ENCODE measurements at regions not wholly inside any gene's neighbourhood (a gene's known extent, or its start where the extent isn't known, plus 50 kb on each side); places are given as distances from the start of the nearest gene placed in this dataset.

GRCh38 chr17:77363821-77364361 lies 223.1 kb downstream of the SEC14L1 start:
- H3K36me3 ChIP-seq (ENCODE audit: control insufficient read depth, insufficient read depth, low read length) = no peaks in the 10 kb centered on the region
- no peaks in the 10 kb centered on the region for H3K27me3 ChIP-seq (ENCODE audit: control insufficient read depth, insufficient read depth, low read length)
- peaks cover 23% of the 10 kb centered on the region for H3K4me1 ChIP-seq (ENCODE audit: control insufficient read depth, insufficient read depth, low read length)
- H3K27ac ChIP-seq (ENCODE audit: low read depth, low read length) = no peak overlapping the region
- no peak overlapping the region for H3K4me3 ChIP-seq (ENCODE audit: low read length)
- no peak overlapping the region for H3K9ac ChIP-seq (ENCODE audit: low read length)

GRCh38 chr17:77364381-77364911 lies 223.7 kb downstream of the SEC14L1 start:
- no peak overlapping the region for H3K4me3 ChIP-seq (ENCODE audit: low read length)
- no peak overlapping the region for H3K9ac ChIP-seq (ENCODE audit: low read length)
- no peaks in the 10 kb centered on the region for H3K27me3 ChIP-seq (ENCODE audit: control insufficient read depth, insufficient read depth, low read length)
- H3K36me3 ChIP-seq (ENCODE audit: control insufficient read depth, insufficient read depth, low read length) = no peaks in the 10 kb centered on the region
- H3K4me1 ChIP-seq (ENCODE audit: control insufficient read depth, insufficient read depth, low read length) = peaks cover 21% of the 10 kb centered on the region
- no peak overlapping the region for H3K27ac ChIP-seq (ENCODE audit: low read depth, low read length)

DNA sequence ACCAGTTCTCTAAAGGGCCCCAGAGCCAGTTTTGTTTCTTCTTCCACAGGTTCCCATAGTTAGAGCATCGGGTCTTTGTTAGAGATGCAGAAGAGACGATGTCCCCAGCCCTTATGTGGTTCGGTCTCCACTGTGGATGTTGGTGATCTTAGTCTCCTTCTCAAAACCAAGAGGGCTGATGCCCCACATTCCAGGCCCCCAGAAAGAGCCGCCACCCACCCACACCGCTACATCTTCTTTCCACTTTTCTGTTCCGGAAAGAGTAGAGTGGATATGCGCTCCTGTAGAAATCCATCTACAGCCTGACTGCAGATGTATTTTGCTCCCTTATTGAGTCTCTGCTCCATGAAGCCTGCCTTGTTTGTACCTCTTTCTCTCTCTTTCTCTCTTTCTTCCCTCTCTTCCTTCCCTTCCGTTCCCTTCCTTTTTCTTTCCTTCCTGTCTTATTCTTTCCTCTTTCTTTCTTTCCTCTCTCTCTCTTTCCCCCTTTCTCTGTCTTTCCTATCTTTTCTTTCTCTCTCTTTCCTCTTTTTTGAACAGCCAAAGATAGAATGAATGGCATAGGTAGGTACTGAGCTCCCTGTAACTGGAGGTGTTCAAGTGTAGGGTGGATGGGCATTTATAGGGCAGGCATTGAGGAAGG lies 224.3 kb downstream of the SEC14L1 start:
- Histone ChIP-seq H3K27me3 (ENCODE audit: control insufficient read depth, insufficient read depth, low read length) (no peaks in the 10 kb centered on the region), H3K4me3 (ENCODE audit: low read length) (no peak overlapping the region), H3K27ac (ENCODE audit: low read depth, low read length) (peak overlapping the region; percentile 83), H3K36me3 (ENCODE audit: control insufficient read depth, insufficient read depth, low read length) (no peaks in the 10 kb centered on the region), H3K9ac (ENCODE audit: low read length) (no peak overlapping the region), H3K4me1 (ENCODE audit: control insufficient read depth, insufficient read depth, low read length) (peaks cover 21% of the 10 kb centered on the region)

DNA sequence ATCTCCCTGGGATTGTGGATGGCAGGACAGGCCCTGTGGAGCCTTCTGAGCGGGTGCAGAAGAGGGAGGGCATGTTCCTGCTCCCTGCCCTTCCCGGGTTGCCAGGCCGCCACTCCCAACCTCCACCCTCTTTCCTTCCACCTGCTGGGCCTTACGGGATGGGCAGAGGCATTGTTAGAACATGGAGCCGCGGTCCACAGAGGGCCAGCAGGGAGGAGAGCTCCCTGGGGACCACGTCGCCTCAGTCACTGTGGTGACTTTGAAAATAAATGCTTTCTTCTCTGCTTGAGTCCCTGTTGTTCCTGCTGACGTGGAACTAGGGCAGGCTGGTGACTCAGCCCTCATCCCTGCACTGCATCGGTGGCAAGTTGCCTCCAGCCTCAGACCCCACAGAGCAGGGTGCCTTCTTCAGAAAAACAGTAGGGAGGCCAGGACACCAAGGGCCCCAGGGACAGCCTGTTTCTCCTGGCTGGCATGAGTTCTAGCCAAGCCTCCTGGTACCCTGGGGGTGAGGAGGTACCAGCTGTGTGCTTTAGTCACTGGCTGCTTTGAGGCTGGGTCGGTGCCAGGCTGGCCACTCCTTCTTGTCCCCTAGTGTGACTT lies 224.9 kb downstream of the SEC14L1 start:
- Histone ChIP-seq H3K9ac (ENCODE audit: low read length) (no peak overlapping the region), H3K4me1 (ENCODE audit: control insufficient read depth, insufficient read depth, low read length) (peaks cover 26% of the 10 kb centered on the region), H3K36me3 (ENCODE audit: control insufficient read depth, insufficient read depth, low read length) (no peaks in the 10 kb centered on the region), H3K4me3 (ENCODE audit: low read length) (no peak overlapping the region), H3K27ac (ENCODE audit: low read depth, low read length) (peak overlapping the region; percentile 83), H3K27me3 (ENCODE audit: control insufficient read depth, insufficient read depth, low read length) (no peaks in the 10 kb centered on the region)

DNA sequence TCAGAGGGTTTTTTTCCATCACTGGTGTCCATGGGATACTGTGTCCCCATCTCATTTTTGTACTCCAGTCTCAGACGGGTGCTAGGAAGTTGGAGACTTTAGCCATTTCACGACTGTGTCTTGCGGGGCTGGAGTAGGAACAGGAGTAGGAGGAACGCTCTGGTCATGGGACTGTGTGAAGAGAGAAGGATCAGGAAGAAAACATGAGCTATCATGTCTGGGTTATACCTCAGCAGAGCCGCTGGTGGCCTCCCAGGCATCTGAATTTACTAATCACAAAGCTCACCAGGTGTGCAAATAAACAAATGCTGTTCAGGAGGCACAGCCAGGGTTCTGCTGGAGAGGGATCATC lies 225.4 kb downstream of the SEC14L1 start:
- Histone ChIP-seq H3K9ac (ENCODE audit: low read length) (no peak overlapping the region), H3K27ac (ENCODE audit: low read depth, low read length) (peak overlapping the region; percentile 83), H3K4me3 (ENCODE audit: low read length) (peak overlapping the region; percentile 24), H3K4me1 (ENCODE audit: control insufficient read depth, insufficient read depth, low read length) (peaks cover 31% of the 10 kb centered on the region), H3K36me3 (ENCODE audit: control insufficient read depth, insufficient read depth, low read length) (no peaks in the 10 kb centered on the region), H3K27me3 (ENCODE audit: control insufficient read depth, insufficient read depth, low read length) (no peaks in the 10 kb centered on the region)

DNA sequence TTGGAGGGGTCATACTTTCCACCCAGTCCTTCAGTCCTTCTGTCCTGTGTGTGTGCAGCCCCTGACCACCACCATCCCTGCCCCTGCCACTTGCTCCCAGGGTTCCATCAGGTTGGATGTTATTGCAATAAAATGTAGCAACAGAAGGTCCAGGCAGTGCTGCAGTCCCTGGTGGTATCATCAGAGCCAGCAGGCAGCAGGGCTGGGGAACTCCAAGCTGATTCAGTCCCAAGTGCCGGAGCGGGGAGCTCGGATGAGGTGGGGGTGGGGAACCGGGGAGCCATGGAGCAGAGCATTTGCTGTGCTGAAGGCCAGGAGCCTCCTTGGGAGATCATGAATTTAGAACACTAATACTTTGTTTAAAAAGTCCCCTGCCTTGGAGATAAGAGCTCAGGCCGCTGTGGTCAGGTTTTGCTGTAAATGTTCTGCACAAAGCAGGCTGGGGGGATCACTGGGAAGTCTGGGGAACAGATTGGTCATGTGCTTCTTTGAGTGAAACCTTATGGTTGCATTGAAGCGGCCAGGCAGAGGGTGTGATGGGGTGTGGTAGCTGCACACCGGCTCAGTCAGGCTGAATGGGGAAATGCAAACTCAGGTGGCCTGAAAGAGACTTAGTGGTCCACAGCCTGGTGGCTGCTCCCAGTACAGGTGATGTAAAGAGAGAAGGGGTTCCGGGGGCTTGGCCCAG lies 225.9 kb downstream of the SEC14L1 start:
- H3K4me3 ChIP-seq (ENCODE audit: low read length) = peak overlapping the region; percentile 24
- H3K36me3 ChIP-seq (ENCODE audit: control insufficient read depth, insufficient read depth, low read length) = no peaks in the 10 kb centered on the region
- peak overlapping the region; percentile 83 for H3K27ac ChIP-seq (ENCODE audit: low read depth, low read length)
- no peaks in the 10 kb centered on the region for H3K27me3 ChIP-seq (ENCODE audit: control insufficient read depth, insufficient read depth, low read length)
- no peak overlapping the region for H3K9ac ChIP-seq (ENCODE audit: low read length)
- peaks cover 36% of the 10 kb centered on the region for H3K4me1 ChIP-seq (ENCODE audit: control insufficient read depth, insufficient read depth, low read length)

- Histone ChIP-seq H3K27me3 (ENCODE audit: control insufficient read depth, insufficient read depth, low read length) (no peaks in the 10 kb centered on the region), H3K4me1 (ENCODE audit: control insufficient read depth, insufficient read depth, low read length) (peaks cover 43% of the 10 kb centered on the region), H3K36me3 (ENCODE audit: control insufficient read depth, insufficient read depth, low read length) (no peaks in the 10 kb centered on the region), H3K27ac (ENCODE audit: low read depth, low read length) (no peak overlapping the region), H3K4me3 (ENCODE audit: low read length) (no peak overlapping the region), H3K9ac (ENCODE audit: low read length) (no peak overlapping the region)
Observed at GRCh38 chr17:77369544-77369971, 228.8 kb downstream of the SEC14L1 start.

GRCh38 chr17:77370586-77370985 lies 229.8 kb downstream of the SEC14L1 start:
- Histone ChIP-seq H3K4me3 (ENCODE audit: low read length) (no peak overlapping the region), H3K27ac (ENCODE audit: low read depth, low read length) (peak overlapping the region; percentile 89), H3K9ac (ENCODE audit: low read length) (no peak overlapping the region), H3K27me3 (ENCODE audit: control insufficient read depth, insufficient read depth, low read length) (no peaks in the 10 kb centered on the region), H3K36me3 (ENCODE audit: control insufficient read depth, insufficient read depth, low read length) (no peaks in the 10 kb centered on the region), H3K4me1 (ENCODE audit: control insufficient read depth, insufficient read depth, low read length) (peaks cover 48% of the 10 kb centered on the region)

- H3K4me3 ChIP-seq (ENCODE audit: low read length) = peak overlapping the region; percentile 22
- no peaks in the 10 kb centered on the region for H3K27me3 ChIP-seq (ENCODE audit: control insufficient read depth, insufficient read depth, low read length)
- peaks cover 46% of the 10 kb centered on the region for H3K4me1 ChIP-seq (ENCODE audit: control insufficient read depth, insufficient read depth, low read length)
- H3K27ac ChIP-seq (ENCODE audit: low read depth, low read length) = peak overlapping the region; percentile 89
- no peak overlapping the region for H3K9ac ChIP-seq (ENCODE audit: low read length)
- no peaks in the 10 kb centered on the region for H3K36me3 ChIP-seq (ENCODE audit: control insufficient read depth, insufficient read depth, low read length)
Observed at GRCh38 chr17:77371117-77371887, 230.5 kb downstream of the SEC14L1 start.

DNA sequence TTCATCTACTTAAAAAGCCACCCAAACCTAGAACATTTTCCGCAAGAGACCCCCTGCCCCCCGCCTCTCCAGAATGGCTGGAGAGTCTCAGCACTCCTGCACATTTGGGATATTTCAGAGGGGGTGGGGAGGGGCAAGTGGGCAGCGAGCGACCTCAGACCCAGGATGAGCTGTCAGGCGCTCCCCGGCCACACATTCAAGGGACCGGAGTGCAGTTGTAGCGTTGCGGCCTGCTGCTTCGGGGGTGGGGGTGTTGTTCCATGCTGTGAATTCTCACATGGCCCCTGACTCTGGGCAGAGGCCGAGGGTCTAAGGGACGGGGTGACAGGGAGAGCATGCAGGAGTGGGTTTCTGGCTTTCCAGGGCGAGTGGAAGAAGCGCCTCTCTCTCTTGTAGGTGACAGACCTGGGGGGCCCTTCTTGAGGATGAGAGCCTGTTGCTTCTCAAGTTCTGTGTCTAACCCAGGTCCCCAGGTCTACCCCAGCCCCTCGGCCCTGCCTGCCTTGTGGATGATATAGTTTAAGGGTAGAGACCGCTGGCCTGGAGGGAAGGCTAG lies 231.2 kb downstream of the SEC14L1 start:
- H3K36me3 ChIP-seq (ENCODE audit: control insufficient read depth, insufficient read depth, low read length) = no peaks in the 10 kb centered on the region
- H3K27ac ChIP-seq (ENCODE audit: low read depth, low read length) = peak overlapping the region; percentile 89
- H3K4me3 ChIP-seq (ENCODE audit: low read length) = peak overlapping the region; percentile 79
- H3K4me1 ChIP-seq (ENCODE audit: control insufficient read depth, insufficient read depth, low read length) = peaks cover 49% of the 10 kb centered on the region
- H3K27me3 ChIP-seq (ENCODE audit: control insufficient read depth, insufficient read depth, low read length) = no peaks in the 10 kb centered on the region
- H3K9ac ChIP-seq (ENCODE audit: low read length) = peak overlapping the region; percentile 29

DNA sequence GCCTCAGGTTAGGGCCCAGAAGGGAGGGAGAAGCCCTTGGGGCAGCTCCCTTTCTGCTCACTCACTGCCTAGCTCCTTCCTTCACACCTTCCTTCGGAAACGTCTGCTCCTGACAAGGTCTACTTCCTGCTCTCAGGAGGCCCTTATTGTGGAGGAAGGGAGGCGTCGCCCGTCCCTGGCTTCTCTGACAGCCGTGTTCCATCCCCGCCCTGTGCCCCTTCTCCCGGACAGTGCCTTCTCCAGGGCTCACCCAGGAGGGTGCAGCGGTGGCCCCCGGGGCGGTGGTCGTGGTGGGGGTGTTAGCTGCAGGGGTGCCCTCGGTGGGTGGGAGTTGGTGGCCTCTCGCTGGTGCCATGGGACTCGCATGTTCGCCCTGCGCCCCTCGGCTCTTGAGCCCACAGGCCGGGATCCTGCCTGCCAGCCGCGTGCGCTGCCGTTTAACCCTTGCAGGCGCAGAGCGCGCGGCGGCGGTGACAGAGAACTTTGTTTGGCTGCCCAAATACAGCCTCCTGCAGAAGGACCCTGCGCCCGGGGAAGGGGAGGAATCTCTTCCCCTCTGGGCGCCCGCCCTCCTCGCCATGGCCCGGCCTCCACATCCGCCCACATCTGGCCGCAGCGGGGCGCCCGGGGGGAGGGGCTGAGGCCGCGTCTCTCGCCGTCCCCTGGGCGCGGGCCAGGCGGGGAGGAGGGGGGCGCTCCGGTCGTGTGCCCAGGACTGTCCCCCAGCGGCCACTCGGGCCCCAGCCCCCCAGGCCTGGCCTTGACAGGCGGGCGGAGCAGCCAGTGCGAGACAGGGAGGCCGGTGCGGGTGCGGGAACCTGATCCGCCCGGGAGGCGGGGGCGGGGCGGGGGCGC lies 231.9 kb downstream of the SEC14L1 start:
- Histone ChIP-seq H3K9ac (ENCODE audit: low read length) (peak overlapping the region; percentile 29), H3K27me3 (ENCODE audit: control insufficient read depth, insufficient read depth, low read length) (no peaks in the 10 kb centered on the region), H3K36me3 (ENCODE audit: control insufficient read depth, insufficient read depth, low read length) (no peaks in the 10 kb centered on the region), H3K4me1 (ENCODE audit: control insufficient read depth, insufficient read depth, low read length) (peaks cover 56% of the 10 kb centered on the region), H3K4me3 (ENCODE audit: low read length) (peak overlapping the region; percentile 79), H3K27ac (ENCODE audit: low read depth, low read length) (peak overlapping the region; percentile 89)
